ENCODE measurements at regions not wholly inside any gene's neighbourhood (a gene's known extent, or its start where the extent isn't known, plus 50 kb on each side); places are given as distances from the start of the nearest gene placed in this dataset.

GRCh38 chr14:48325486-48325885, 650.1 kb upstream of the MDGA2 start:
- TF ChIP-seq POLR2A (IDR thresholded peaks at IDR 0.05) (no peak), POLR2AphosphoS5 (IDR thresholded peaks at IDR 0.05) (no peak), CTCF (IDR thresholded peaks at IDR 0.05) (no peak)
